Activated naive CD4-positive, alpha-beta T cell treated with anti-CD3 and anti-CD28 coated beads for 36 hours (primary cell): ENCODE measurements at regions not wholly inside any gene's neighbourhood (a gene's known extent, or its start where the extent isn't known, plus 50 kb on each side); places are given as distances from the start of the nearest gene placed in this dataset.

ENCODE experiments used
- CTCF ChIA-PET: fragments of 350-600 bp; sonication (Branson Sonifier 250); formaldehyde crosslinking; loops from one replicate; lab custom pipeline; 2021; ENCODE audit warnings: antibody characterized with exemption; lab: Charles Lee
- DNase-seq: peaks from one replicate; pipeline ENCODE4 v3.0.0-alpha.2; 2020
- H3K27ac Mint-ChIP-seq: one replicate; pipeline ENCODE4 v1.8.0; 2021; ENCODE audit warnings: mild to moderate bottlenecking, mixed read lengths
- H3K27me3 Mint-ChIP-seq: one replicate; pipeline ENCODE4 v1.8.0; 2021; ENCODE audit warnings: low read depth, mixed read lengths
- H3K36me3 Mint-ChIP-seq: one replicate; pipeline ENCODE4 v1.8.0; 2021; ENCODE audit warnings: low read depth, mixed read lengths
- H3K4me1 Mint-ChIP-seq: one replicate; pipeline ENCODE4 v1.8.0; 2021; ENCODE audit warnings: low read depth, mixed read lengths
- H3K4me3 Mint-ChIP-seq: one replicate; pipeline ENCODE4 v1.8.0; 2021; ENCODE audit warnings: mild to moderate bottlenecking, moderate library complexity, mixed read lengths
- H3K9me3 Mint-ChIP-seq: one replicate; pipeline ENCODE4 v1.8.0; 2021; ENCODE audit warnings: mixed read lengths
- intact Hi-C: fragments of 100-400 bp; cut with micrococcal nuclease; formaldehyde crosslinking; loops from one replicate; pipeline ENCODE4 v1.15.1; 2023

- Mint-ChIP-seq H3K27me3 (no peaks in the 10 kb centered on the region), H3K27ac (no peak overlapping the region), H3K36me3 (no peaks in the 10 kb centered on the region), H3K4me1 (no peaks in the 10 kb centered on the region), H3K9me3 (peaks cover 1% of the 10 kb centered on the region), H3K4me3 (no peak overlapping the region)
- CTCF ChIA-PET: no interaction called here
- intact Hi-C loops: no loop called here
- DNase-seq: no peak
Measured at GRCh38 chr4:130238121-130238520, 1142.2 kb downstream of the C4orf33 start.

- Mint-ChIP-seq H3K4me3 (no peak overlapping the region), H3K9me3 (peaks cover 2% of the 10 kb centered on the region), H3K36me3 (no peaks in the 10 kb centered on the region), H3K27ac (no peak overlapping the region), H3K27me3 (no peaks in the 10 kb centered on the region), H3K4me1 (no peaks in the 10 kb centered on the region)
- intact Hi-C loops: no loop called here
- no peak for DNase-seq
- CTCF ChIA-PET: no interaction called here
Measured at GRCh38 chr4:130249002-130249401, 1153.0 kb downstream of the C4orf33 start.

DNA sequence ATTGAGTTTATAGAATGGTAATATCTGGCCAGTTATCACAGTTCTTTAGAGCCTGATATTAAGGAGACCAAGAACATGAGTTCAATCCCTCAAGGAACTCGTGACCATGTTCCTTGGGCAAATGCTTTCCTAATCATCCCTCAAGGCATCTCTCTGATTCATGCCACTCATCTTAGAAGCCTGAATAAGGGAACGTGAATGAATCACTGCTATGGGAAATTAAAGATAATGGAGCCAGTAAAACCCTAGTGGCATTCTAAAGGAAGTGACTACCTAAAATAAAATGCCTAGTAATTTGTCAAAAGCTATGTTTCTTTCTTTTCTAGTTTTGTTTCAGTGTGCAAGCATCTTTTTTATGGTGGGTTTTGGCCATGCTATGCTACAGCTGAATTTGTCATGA lies 1161.3 kb downstream of the C4orf33 start:
- CTCF ChIA-PET: interaction anchor here (0.7 kb wide), 1 partner anchor 239 kb away, joined by 3 read pairs; no protein-coding TSS in a partner anchor
- no peaks in the 10 kb centered on the region for H3K4me1 Mint-ChIP-seq
- H3K27me3 Mint-ChIP-seq: no peaks in the 10 kb centered on the region
- DNase-seq: no peak
- H3K4me3 Mint-ChIP-seq: no peak overlapping the region
- H3K36me3 Mint-ChIP-seq: no peaks in the 10 kb centered on the region
- intact Hi-C loops: no loop called here
- H3K9me3 Mint-ChIP-seq: peaks cover 6% of the 10 kb centered on the region
- H3K27ac Mint-ChIP-seq: no peak overlapping the region

- H3K27ac Mint-ChIP-seq: no peak overlapping the region
- DNase-seq: no peak
- CTCF ChIA-PET: no interaction called here
- H3K9me3 Mint-ChIP-seq: peaks cover 19% of the 10 kb centered on the region
- H3K4me1 Mint-ChIP-seq: no peaks in the 10 kb centered on the region
- H3K4me3 Mint-ChIP-seq: no peak overlapping the region
- H3K27me3 Mint-ChIP-seq: no peaks in the 10 kb centered on the region
- no peaks in the 10 kb centered on the region for H3K36me3 Mint-ChIP-seq
- intact Hi-C loops: no loop called here
Measured at GRCh38 chr4:130266814-130267213, 1170.9 kb downstream of the C4orf33 start.

DNA sequence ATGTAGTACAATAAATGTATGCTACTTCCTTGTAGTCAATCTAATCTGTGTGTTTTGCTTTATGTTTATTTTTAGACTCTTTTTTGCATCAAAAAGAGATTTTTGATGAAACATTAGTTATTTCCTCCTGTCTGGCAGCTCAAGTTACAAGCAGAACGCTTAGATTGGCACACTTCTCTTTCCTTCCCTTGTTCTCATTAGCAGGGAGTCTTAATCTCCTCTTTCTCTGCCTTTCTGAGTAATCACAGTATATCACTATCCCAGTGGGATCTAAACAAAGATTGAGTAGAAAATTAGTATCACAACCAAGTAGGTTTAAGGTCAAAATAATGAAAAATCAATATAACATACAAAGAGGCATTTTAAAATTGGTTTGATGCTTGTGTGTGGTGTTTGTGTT lies 1192.6 kb downstream of the C4orf33 start:
- peaks cover 5% of the 10 kb centered on the region for H3K9me3 Mint-ChIP-seq
- no peaks in the 10 kb centered on the region for H3K27me3 Mint-ChIP-seq
- H3K4me3 Mint-ChIP-seq: no peak overlapping the region
- no peaks in the 10 kb centered on the region for H3K36me3 Mint-ChIP-seq
- CTCF ChIA-PET: no interaction called here
- intact Hi-C loops: no loop called here
- no peak overlapping the region for H3K27ac Mint-ChIP-seq
- no peaks in the 10 kb centered on the region for H3K4me1 Mint-ChIP-seq
- DNase-seq: no peak

GRCh38 chr4:130293692-130294091 lies 1197.7 kb downstream of the C4orf33 start:
- Mint-ChIP-seq H3K27ac (no peak overlapping the region), H3K27me3 (no peaks in the 10 kb centered on the region), H3K4me3 (no peak overlapping the region), H3K4me1 (no peaks in the 10 kb centered on the region), H3K9me3 (peaks cover 2% of the 10 kb centered on the region), H3K36me3 (no peaks in the 10 kb centered on the region)
- CTCF ChIA-PET: no interaction called here
- no peak for DNase-seq
- intact Hi-C loops: no loop called here

DNA sequence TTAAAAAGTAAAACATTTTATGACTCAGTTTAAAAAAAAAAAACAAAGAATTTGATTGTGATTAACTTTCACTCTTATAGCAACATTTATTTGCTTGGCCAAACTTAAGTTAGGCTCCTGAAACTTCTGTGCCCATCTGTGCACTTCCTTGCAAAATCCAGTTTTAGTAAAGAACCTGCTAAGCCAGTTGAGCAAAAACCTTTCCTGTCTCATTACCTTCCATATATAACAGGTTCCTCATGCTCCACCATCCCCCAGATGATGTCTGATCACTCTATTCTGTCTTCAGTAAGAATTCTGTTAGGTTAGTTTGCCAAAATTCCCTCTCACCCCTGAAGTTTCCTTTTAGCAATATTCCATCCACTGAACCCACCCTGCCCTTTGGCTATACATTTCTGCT lies 1200.5 kb downstream of the C4orf33 start:
- H3K4me1 Mint-ChIP-seq: no peaks in the 10 kb centered on the region
- intact Hi-C loops: no loop called here
- DNase-seq: no peak
- H3K36me3 Mint-ChIP-seq: no peaks in the 10 kb centered on the region
- peaks cover 2% of the 10 kb centered on the region for H3K9me3 Mint-ChIP-seq
- no peak overlapping the region for H3K4me3 Mint-ChIP-seq
- no peak overlapping the region for H3K27ac Mint-ChIP-seq
- no peaks in the 10 kb centered on the region for H3K27me3 Mint-ChIP-seq
- CTCF ChIA-PET: no interaction called here

DNA sequence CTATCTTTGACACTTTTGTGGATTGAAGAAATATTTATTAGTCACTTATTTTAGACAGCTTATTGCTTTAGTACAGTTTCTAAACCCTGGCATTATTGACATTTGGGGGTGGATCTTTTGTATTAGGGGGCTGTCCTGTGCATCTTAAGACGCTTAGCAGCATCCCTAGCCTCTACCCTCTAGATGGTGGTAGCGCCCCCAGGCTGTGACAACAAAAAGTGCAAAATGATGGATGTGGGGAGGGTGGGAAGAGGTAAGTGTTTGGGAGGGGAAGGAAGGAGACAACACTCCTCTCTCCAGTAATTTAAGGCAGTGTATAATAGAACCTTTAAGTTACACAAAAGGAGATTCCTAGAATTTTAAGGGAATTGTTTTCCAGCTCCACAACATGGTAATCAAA lies 1210.6 kb downstream of the C4orf33 start:
- DNase-seq: no peak
- CTCF ChIA-PET: no interaction called here
- H3K4me1 Mint-ChIP-seq: no peaks in the 10 kb centered on the region
- H3K9me3 Mint-ChIP-seq: peaks cover 4% of the 10 kb centered on the region
- no peak overlapping the region for H3K27ac Mint-ChIP-seq
- no peaks in the 10 kb centered on the region for H3K36me3 Mint-ChIP-seq
- H3K4me3 Mint-ChIP-seq: no peak overlapping the region
- intact Hi-C loops: no loop called here
- H3K27me3 Mint-ChIP-seq: no peaks in the 10 kb centered on the region

DNA sequence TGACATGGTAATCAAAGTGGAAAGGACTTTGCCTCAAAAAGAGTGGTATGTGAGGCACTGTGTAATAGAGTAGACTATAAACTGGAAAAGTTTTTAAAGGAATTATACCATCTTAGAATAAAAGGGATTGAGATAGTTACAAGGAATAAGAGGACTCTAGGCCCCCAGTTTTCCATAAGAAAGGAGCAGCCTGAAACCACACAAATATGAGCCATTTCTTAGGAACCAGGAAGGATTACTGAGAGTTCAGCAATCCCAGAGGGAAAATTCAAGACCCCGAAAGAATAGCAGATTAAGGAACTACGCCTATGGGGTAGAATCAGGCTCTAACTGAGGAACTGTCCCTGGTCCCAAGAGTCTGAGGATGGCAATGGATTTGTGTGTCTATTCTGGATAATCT lies 1213.3 kb downstream of the C4orf33 start:
- no peak overlapping the region for H3K27ac Mint-ChIP-seq
- H3K9me3 Mint-ChIP-seq: peaks cover 2% of the 10 kb centered on the region

GRCh38 chr4:130322439-130322838 lies 1226.5 kb downstream of the C4orf33 start:
- intact Hi-C loops: no loop called here
- Mint-ChIP-seq H3K4me3 (no peak overlapping the region), H3K9me3 (peaks cover 3% of the 10 kb centered on the region), H3K27me3 (no peaks in the 10 kb centered on the region), H3K36me3 (no peaks in the 10 kb centered on the region), H3K4me1 (no peaks in the 10 kb centered on the region), H3K27ac (no peak overlapping the region)
- DNase-seq: no peak
- CTCF ChIA-PET: no interaction called here

More for the DNA sequence above, 1213.3 kb downstream of the C4orf33 start:
- Mint-ChIP-seq H3K36me3 (no peaks in the 10 kb centered on the region), H3K4me3 (no peak overlapping the region), H3K27me3 (no peaks in the 10 kb centered on the region), H3K4me1 (no peaks in the 10 kb centered on the region)
- DNase-seq: no peak
- intact Hi-C loops: no loop called here
- CTCF ChIA-PET: no interaction called here

DNA sequence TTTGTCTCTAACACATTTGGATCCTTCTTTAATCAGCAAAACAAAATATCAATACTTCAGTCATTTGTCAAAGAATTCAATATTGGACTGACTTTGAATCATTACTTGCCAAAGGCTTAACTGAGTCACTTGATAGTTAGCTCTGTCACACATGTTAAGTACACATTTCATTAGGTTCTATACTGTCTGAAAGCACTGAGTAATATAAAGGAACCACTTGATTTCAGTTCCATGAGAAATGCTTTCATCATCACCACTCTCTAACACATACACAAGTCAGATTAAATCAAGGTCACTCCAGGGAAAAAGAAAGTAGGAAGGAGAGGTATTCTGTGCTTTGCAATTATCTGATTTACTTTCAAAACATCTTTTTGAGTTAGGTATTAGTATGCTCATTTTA lies 1233.1 kb downstream of the C4orf33 start:
- CTCF ChIA-PET: no interaction called here
- Mint-ChIP-seq H3K27me3 (no peaks in the 10 kb centered on the region), H3K27ac (no peak overlapping the region)

DNA sequence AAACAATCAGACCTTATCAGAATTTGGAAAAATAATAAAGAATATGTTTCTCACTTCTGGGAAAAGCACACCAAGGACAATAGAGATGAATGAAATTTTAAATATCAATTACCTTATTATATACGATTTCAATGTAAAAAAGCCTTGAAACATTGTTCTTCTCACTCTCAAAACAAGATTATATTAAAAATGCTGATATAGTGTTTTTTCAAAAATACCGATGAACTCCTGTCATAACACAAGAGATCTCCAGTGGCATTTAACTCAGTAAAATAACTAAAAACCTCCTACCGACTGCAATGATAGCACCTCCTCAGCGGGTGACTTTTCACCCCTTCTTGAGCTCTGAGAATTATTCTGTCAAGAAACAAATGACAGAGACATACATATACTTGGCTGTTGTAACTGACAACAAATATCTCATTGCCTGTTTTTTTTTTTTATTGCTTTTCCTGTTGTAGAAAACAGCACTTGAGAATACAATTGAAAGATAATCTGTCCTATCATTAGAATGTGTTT lies 1237.3 kb downstream of the C4orf33 start:
- Mint-ChIP-seq H3K4me3 (no peak overlapping the region), H3K27ac (no peak overlapping the region), H3K4me1 (no peaks in the 10 kb centered on the region), H3K27me3 (no peaks in the 10 kb centered on the region), H3K36me3 (no peaks in the 10 kb centered on the region), H3K9me3 (no peaks in the 10 kb centered on the region)
- CTCF ChIA-PET: no interaction called here
- intact Hi-C loops: no loop called here
- no peak for DNase-seq

More for the DNA sequence above, 1233.1 kb downstream of the C4orf33 start:
- Mint-ChIP-seq H3K4me1 (no peaks in the 10 kb centered on the region), H3K4me3 (no peak overlapping the region), H3K9me3 (peaks cover 2% of the 10 kb centered on the region), H3K36me3 (no peaks in the 10 kb centered on the region)
- no peak for DNase-seq
- intact Hi-C loops: no loop called here

DNA sequence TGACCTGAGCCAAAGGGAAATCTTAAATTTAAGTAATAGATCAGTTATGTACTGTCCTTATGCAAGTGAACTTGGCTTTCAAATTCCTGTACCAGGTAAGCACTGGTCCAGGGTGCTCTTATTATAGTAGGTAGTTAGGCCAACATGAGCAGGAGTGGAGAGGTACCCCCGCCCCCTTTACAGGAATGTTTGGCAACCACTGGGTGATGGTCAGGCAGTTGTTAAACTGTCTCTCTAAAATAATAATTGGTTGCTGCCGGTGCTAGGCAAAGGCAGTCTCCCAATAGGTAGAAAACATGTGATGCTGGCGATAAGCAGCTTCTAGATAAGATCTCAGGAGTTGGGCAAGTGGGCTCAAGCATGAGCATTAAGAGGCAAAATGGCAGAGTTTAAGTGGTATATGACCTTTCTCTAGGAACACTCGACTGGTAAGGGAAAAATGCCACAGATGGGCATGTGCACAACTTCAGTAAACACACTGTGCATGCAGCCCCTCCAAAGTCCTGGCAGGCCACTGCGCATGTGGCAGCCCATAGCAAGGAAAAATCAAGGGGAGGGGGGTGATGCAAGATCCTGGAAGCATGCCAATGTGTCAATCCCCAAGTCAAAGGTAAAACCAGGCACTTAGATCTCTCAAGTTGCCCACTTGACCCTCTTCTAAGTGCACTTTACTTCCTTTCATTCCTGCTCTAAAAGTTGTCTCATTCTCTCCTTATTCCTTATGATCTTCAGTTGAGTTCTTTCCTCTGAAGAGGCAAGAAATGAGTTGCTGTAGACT lies 1239.7 kb downstream of the C4orf33 start:
- intact Hi-C loops: no loop called here
- Mint-ChIP-seq H3K4me3 (no peak overlapping the region), H3K27me3 (no peaks in the 10 kb centered on the region), H3K36me3 (no peaks in the 10 kb centered on the region), H3K27ac (no peak overlapping the region), H3K9me3 (no peaks in the 10 kb centered on the region), H3K4me1 (no peaks in the 10 kb centered on the region)
- DNase-seq: no peak
- CTCF ChIA-PET: interaction anchor here (1.4 kb wide), 1 partner anchor 16 kb away, joined by 3 read pairs; no protein-coding TSS in a partner anchor
